ENCODE measurements at regions not wholly inside any gene's neighbourhood (a gene's known extent, or its start where the extent isn't known, plus 50 kb on each side); places are given as distances from the start of the nearest gene placed in this dataset.

DNA sequence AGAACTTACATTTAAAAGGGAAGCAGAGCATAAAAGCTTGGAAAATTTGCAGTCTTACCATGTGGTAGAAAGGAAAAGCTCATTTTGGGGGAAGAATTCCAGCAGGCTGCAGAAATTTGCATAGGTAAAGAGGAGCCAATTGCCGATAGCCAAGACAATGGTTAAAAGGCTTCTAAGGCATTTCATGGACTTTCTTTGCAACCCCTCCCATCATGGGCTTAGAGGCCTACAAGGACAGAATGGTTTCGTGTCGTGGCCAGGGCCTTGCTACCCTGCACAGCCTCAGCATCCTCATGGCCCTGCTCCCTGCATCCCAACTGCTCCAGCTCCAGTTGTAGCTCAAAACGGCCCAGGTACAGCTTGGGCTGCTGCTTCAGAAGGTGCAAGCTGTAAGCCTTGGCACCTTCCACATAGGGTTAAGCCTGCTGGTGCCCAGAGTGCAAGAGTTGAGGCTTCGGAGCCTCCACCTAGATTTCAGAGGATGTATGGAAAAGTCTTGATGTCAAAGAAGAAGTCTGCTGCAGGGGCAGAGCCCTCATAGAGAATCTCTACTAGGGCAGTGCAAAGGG lies 420.3 kb downstream of the PCDH17 start:
- no peak for DNase-seq

DNA sequence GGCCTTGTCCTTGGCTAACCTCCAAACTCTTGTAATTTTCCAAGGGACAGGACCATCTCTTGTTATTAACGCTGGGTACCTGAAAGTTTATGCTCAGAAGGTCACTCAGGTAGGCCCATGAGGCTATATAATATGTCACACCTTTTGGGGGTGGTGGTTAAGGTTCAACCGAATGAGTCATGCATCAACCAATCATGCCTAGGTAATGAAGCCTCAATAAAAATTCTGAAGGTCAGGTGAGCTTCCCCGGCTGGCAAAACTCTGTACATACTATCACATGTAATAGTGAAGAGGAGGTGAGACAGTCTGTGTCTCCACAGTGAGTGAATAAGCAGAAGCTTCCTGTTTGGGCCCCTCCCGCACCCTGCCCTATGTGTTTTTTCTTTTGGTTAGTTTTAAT lies 424.9 kb downstream of the PCDH17 start:
- DNase-seq = no peak

DNA sequence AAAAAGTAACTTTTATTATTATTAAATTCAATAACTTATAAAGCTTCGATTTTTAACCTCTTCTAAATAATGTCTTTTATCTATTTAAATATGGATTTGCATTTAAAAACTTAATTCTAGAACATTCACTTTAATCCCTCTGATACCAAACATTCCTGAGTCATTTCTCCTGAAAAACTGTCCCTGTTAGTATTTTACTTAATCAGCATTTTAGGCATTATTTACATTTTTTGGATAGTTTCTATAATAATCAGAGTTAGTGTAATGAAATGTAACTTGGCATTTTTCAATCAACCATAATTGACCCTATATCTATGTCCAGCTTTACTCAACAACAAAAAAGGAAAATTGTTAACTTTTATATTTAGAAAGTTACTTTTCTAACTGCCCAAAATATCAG lies 428.1 kb downstream of the PCDH17 start:
- no peak for DNase-seq

DNA sequence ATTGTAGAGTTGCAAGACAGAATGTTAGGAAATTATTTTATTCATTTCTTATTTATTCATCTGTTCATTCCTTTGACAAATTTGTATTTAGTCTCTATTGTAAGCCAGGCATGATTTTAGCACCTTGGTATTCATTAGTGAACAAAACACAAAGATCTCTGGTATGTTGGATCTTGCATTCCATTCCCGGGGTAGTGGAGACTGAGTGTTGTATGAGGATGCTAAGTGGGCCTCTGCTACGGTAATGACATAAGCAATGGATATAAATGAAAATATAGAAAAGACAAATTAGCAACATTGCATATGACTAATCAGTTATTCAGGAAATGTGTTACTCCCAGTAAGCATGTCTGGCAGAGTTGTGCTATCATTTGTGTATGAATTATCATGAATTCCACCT lies 449.3 kb downstream of the PCDH17 start:
- DNase-seq = no peak

DNA sequence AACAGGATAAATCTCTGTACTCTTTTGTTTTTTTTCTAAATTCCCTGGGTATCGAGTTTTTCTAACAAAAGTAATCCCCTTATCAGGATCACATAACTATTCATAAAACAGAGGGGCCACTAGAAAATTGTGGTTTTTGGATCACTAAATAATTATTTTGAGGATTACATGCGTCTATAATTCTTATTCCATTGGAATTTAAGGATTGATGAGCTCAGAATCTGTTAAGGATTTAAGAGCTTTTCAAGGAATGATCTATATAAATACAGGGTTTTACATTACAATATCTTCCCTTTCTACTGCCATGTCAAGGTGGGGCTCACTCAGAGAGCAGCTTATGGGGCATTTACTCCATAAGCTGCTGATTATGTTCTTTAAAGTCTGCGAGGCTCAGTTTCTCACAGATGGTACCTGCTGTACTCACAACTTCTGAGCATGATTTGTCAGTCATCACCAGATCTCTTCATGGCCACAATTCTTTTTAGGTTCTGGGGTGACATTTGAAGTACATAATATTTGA lies 449.8 kb downstream of the PCDH17 start:
- no peak for DNase-seq

DNA sequence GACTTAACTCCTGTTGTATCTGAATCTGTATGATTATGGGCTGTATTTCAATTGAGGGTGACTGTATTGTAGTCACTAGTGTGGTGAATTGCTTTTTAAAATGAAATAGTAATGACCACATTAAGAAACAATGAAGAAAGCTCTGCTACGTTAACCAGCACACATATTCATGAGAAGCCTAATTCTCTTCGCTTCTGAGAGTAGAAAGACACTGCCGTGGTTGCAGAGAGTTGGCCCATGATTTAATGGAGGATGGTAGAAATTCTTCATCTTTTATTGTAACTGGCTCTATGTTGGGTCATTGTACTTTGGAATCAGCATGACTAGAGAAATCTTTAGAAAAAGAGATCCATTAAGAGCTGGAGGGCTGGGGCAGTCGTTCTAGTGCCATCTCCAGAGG lies 451.5 kb downstream of the PCDH17 start:
- no peak for DNase-seq

DNA sequence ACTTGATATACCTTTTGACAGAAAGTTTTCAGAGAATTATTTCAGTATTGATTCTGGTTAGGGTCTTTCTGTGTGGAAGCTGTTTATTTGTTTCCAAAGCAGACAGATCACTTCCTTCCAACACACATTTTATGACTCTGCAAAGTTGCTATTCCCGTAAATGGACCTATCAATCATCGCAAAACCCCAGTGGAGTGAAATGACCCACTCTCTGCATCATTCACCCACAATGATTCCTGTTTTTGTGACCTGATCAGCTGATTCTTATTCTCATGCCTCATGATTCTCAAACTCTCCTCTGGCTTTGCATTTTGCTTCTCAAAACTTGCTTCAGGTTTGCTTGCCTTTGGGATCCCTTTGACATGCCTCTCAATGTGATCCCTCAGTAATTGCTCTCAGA lies 453.7 kb downstream of the PCDH17 start:
- no peak for DNase-seq

DNA sequence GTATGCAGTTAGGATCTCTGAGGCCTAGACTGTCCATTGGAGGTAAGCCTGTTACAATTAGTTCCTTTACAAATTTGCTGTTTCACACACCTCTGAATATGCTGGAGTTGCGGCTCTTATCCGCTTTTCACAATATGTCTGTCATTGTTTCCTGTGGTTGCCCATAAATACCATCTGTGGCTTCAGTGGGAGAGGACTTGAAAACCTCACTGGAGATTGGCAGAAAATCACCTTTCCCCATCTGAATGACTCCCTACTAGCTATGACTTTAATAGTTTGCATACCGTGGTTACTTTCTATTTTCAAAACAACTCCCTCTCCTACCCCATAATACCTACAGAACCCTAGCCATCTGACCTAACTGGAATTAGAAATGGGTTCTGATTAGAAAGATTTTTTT lies 454.3 kb downstream of the PCDH17 start:
- no peak for DNase-seq

DNA sequence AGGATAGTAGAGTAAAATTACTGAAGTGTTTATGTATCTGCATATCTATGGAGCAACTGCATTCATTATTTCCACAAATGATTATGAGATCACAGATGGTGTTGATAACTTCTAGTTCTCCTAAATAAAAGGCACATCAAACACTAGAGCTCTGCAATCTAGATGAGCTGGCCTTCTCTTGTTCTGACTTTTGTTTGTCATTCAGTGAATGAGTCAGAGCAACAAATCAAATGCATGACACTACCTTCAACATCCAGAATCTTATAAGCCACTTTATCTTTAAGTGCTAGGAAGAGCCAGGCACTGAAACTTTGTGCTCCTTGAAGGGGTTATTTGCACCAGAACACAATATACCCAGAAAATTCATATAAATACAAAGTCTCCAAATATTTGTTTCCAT lies 456.0 kb downstream of the PCDH17 start:
- DNase-seq = no peak

DNA sequence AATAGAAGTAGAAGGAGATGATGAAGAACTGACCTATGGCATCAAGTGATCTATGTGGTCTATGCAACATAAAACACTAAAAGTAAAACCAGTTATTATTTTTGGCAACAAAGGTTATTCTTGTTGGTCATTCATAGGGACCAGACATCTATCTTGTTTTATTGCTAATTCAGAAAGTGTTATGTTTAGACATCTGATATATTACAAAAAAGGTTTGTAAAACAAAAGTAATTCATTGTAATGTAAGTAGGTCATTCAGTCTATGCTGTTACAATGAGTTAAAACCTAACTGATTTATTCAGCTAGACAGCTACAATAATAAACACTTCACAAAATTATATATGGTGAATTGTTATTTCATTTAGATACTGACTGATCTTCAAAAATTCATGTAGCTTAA lies 461.9 kb downstream of the PCDH17 start:
- DNase-seq = no peak

DNA sequence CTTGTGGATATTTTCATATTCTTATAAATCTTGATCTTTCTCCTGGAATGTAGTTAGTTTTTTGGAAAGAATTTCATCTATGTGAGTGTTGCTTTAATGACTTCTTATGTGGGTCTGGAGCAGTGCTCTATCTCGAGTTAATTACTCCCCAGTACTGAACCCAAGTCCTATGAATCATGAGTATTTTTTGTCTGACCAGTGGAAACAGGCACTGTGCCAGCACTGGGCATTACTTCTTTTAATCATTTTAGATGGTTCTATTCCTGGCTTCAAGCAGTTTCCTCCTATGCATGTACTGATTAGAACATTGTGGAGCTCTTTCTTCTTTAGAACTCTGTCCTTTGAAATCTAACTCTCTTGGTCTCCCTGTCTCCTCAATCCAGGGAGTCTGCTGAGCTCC lies 466.3 kb downstream of the PCDH17 start:
- DNase-seq = no peak

DNA sequence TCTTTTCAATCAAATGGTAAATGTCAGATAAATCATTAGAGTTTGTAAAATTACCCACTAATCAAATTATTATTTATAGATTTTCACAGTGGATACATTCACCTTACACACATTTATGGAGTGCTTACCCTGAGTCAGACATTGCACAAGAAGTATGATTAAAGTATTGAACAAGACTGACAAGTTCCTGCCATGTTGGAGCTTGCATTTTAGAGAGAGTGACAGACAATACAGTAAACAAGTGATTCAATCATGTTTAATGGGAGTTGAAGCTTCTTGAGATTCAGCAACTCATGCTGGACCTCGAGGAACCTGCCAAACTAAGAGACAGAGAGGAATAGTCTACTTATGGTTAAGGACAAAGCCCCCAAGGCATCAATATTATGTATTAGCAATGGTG lies 487.8 kb downstream of the PCDH17 start:
- no peak for DNase-seq

DNA sequence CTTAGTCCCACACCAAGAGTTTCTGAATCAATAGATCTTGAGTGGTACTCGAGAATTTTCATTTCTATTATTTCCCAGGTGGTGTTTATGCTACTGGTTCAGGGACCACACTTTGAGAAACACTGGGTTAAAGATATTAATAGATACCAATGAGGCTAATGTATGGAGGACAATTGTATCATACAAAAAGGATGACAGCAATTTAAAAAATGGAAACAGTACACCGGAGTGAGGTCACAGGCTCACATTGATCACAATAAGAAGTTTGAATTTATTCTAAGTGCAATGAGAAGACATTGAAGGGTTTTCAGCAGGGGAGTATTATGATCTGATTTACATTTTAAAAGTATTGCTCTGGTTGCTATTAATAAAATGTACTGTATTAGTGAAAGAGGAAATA lies 488.3 kb downstream of the PCDH17 start:
- no peak for DNase-seq

DNA sequence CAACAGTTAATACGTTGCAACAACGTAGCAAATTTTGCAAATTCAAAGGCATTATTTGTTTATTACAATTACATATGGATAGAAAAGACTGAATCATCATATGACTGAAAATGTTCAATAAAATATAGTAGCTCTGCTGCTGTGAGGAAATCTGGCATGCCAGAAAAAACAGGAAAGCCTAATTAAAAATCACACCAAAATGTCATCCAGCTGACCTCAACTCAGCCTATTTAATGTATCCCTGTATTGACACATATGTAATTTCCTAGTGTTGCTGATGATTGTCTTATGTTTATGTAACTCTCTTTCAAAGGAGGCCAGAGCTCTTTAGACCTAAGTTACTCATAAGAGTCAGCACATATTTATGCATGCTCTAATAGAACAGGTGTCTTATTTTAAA lies 495.0 kb downstream of the PCDH17 start:
- DNase-seq = no peak

DNA sequence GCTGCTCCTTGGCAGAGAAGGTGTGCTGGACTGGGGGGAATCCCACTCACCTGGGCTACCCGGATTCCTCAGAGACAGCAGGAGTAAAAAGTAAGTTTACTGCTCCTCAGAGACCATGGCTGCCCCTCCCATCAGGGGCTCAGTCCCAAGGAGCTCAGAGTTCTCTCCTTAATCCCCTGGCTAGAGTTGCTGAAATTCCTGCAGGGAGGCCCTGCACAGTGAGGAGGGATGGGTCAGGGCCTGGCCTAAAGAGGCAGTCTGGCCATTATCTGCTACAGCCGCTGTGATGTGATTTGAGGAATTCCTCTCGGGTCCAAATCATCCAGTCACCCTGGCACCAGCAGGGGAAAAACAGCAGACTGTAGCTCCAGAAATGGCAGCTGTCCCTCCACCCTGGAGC lies 502.5 kb downstream of the PCDH17 start:
- DNase-seq = no peak

DNA sequence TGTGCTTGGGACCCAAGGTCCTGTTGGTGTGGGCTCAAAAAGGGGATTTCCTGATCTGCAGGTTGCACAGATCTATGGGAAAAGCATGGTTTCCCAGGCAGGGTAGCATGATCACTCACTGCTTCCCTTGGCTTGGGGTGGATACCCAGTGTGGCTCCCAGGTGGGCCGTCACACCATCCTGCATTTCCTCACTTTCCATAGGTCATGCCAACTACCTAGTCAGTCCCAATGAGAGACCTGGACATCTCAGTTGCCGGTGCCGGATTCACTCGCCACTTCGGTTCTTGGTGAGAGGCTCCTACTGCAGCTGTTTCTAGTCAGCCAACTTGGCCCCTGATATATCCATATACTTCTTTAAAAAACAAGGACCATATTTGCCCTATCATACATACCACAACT lies 503.0 kb downstream of the PCDH17 start:
- DNase-seq = no peak

DNA sequence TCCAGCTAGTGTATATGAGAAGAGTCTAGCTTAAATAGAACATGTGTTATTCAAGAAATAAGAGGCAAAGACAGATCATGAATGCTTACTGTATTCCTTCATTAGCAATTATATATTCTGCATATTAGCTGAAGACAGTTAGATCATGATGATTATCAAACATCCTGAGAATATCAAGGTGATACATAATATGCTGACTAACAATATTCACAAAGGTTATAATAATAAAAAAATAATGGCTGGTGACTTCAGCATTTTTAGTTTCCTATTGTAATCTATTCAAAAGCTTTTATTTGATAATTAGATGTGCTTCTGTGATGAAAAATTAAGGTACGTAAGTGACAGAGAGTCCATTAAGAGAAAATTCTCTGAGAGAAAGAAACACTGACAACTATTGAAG lies 511.4 kb downstream of the PCDH17 start:
- no peak for DNase-seq

DNA sequence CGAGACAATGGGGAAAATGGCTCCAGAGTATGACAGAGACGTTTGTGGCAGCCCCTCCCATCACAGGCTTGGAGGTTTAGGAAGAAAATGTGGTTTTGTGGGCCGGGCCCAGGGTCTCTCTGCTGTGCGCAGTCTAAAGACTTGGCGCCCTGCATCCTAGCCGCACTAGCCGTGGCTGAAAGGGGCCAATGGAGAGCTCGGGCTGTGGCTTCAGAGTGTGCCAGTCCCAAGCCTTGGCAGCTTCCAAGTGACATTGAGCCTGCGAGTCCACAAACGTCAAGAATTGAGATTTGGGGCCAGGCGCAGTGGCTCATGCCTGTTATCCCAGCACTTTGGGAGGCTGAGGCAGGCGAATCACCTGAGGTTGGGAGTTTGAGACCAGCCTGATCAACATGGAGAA lies 513.1 kb downstream of the PCDH17 start:
- no peak for DNase-seq

DNA sequence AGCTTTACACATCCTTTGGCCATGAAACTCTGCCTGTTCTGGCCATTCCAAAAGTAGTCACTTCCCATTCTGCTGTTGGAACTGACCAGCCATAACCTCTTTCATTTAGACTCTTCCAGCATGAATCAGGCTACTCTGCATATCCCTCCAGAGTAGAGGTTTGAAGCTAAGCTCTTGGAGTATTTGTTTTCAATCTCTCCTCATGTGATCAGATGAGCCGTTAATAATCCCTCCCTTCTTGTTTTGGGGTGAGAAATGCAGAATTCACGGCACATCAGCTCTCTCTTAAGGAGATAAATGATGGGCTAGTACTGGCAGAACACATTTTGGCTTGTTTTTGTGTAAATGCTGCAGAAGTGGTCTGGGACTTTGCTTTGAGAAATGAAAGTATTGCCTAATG lies 519.9 kb downstream of the PCDH17 start:
- no peak for DNase-seq

DNA sequence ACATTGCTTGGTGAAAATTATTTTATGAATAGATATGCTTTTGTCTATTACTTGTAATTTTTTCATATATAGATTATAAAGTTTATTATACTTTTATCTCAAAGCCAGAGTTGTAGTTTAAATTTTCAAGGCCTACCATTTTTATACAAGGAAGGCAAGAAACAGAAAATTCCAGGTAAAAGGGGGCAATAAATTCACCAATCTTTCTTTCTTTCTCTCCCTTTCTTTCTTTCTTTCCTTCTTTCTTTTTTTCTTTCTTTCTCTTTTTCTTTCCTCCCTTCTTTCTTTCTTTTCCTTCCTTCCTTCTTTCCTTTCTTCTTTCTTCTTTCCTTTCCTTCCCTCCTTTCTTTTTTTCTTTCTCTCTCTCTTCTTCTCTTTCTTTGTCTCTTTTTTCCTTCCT lies 529.4 kb downstream of the PCDH17 start:
- DNase-seq = no peak

DNA sequence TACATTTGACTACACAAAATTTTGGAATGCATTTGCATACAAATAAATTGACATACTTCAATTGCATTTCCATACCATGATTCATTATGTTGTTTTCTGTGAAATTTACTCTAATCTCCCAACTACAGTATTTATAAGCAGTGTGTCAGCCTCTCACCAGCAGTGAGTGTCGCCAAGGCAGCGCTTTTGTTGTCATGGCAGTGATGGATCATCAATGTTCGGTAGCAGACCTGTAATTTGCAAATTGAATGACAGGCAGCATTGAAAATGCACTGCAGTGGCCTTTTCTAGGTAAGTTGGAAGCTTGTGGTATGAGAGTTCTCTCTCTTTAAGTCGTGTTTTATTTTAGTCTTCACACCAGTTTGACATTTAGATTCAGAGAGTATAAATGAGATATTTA lies 534.1 kb downstream of the PCDH17 start:
- no peak for DNase-seq

DNA sequence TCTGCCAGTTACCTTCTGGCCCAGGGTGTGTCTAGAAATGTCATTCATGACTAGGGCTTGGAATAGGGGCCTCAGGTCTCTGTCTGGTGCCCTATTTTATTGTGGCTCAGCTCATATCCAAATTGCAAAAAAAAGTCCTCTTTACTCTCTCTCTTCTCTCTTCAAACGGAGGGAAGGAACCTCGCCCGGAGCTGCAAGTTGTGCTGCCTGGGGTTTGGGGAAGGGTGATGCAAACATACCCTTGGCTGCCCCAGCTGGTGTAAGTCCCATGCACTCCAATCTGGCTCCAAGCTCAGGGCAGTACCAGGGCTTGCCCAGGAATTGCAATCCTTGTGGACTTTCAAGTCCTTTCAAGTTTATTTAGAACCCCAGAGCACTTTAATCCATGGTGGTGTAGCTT lies 549.6 kb downstream of the PCDH17 start:
- no peak for DNase-seq

DNA sequence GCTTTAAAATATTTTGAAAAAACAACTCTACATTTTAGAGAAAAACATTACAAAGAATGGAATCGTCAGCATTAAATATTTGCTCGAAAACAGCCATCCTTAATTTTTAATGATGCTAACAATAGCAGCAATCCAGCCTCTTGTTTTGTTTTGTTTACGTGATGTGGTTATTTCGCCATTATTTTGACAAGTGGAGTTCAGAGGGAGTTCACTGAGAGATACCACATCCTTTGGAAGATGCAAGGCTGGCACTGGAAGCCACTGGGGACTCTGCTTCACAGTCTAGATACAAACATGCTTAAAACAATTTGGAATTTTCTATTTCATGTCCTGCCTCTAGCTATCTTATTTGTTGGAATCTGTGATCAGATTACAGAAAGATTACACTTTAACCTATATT lies 556.3 kb downstream of the PCDH17 start:
- no peak for DNase-seq

DNA sequence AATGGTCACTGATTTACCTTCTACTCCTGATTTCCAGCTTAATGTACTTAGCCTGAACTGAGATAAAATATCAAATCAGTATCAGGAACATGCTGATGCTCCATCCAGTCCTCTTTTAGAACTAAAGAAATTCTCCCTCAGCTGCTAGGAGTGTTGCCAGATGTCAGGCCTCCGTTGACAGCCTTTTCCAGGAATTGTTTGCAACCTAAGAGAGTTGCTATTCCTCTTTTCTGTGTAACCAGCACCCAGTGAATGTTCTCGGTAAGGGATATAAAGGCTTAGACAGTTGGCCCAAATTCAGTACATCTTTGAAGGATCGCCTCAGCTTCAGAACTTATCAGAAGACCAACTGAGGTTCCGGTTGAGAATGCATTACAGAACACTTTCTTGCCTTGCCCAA lies 559.0 kb downstream of the PCDH17 start:
- DNase-seq = no peak

DNA sequence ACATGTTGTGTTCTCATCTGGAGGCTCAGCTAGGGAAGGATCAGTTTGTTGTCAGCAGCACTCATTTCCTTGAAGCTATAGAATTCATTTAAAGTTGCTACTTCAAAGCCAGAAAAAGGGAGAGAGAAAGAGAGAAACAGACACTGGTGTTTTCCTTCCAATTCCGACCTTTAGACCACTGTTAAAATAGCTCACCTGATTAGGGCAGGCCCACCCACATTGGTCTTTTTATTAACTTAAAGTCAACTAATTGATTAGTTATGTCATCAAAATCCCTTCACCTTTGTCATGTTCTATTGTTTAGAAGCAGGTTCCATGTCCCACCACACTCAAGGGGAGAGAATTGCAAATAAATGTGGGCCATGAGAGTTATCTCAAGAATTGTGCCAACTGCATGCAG lies 560.2 kb downstream of the PCDH17 start:
- DNase-seq = no peak

DNA sequence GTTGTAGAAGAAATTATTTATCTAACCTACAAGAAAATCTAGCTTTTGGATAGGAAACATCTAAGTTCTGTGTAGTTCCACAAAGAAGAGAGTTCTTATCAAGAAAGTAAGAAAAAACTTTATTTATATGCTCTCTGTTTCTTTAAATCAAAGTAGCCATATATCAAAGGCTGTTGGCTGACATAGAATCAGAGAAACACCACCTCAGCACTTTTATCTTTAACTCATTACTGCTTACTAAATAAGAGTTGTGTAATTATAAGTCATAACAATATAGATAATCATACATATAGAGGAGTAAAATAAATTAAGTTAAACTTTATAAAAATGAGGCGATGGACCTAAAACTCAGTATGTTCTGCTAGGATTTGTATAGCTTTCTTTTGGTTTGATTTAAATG lies 570.6 kb downstream of the PCDH17 start:
- DNase-seq = no peak

All from right forelimb (tissue), 1 donor.